Spleen (tissue), 11 donors: ENCODE measurements at regions not wholly inside any gene's neighbourhood (a gene's known extent, or its start where the extent isn't known, plus 50 kb on each side); places are given as distances from the start of the nearest gene placed in this dataset.

Experiments
- DNase-seq: peaks from one replicate; pipeline ENCODE4 v3.0.0-alpha.2; 2020
- H3K27ac ChIP-seq, 8 donors: fragments of 200-600 bp; sonication (generic) in 7 of 8; 1 replicate in 4 of 8; 2 replicates in 4 of 8; pipeline versions ENCODE4 v1.5.0 to v1.8.0; 2016 to 2021; ENCODE audit warnings: inconsistent platforms in 4 of 8, mild to moderate bottlenecking in 4 of 8, moderate library complexity in 1 of 8
- H3K27me3 ChIP-seq, 7 donors: fragments of 200-600 bp; sonication (generic) in 6 of 7; replicated peaks in 1 of 7; 1 replicate in 4 of 7; 2 replicates in 3 of 7; pipeline versions ENCODE4 v1.5.0 to v1.8.0; 2016 to 2021; ENCODE audit warnings: inconsistent platforms in 3 of 7, mild to moderate bottlenecking in 1 of 7
- H3K36me3 ChIP-seq, 6 donors: fragments of 200-600 bp; sonication (generic) in 5 of 6; 1 replicate in 4 of 6; 2 replicates in 2 of 6; pipeline versions ENCODE4 v1.5.0 to v1.8.0; 2016 to 2021; ENCODE audit warnings: inconsistent platforms in 2 of 6
- H3K4me1 ChIP-seq, 6 donors: fragments of 200-600 bp; sonication (generic) in 5 of 6; 1 replicate in 3 of 6; 2 replicates in 3 of 6; pipeline versions ENCODE4 v1.5.0 to v1.8.0; 2016 to 2021; ENCODE audit warnings: inconsistent platforms in 3 of 6
- H3K4me3 ChIP-seq, 8 donors: fragments of 200-600 bp; sonication (generic) in 7 of 8; 1 replicate in 4 of 8; 2 replicates in 4 of 8; pipeline versions ENCODE4 v1.5.0 to v1.8.0; 2016 to 2021; ENCODE audit warnings: inconsistent platforms in 4 of 8, mild to moderate bottlenecking in 4 of 8, moderate library complexity in 2 of 8
- H3K9me3 ChIP-seq, 8 donors: fragments of 200-600 bp; sonication (generic) in 7 of 8; 1 replicate in 4 of 8; 2 replicates in 4 of 8; pipeline versions ENCODE4 v1.5.0 to v1.8.0; 2016 to 2021; ENCODE audit warnings: inconsistent platforms in 4 of 8
- POLR2A ChIP-seq, 3 donors: fragments of 450-650 bp; IDR thresholded peaks; one replicate each; pipeline ENCODE4 v1.5.1; 2017; ENCODE audit warnings: antibody characterized with exemption in 3 of 3, mild to moderate bottlenecking in 1 of 3
- POLR2AphosphoS5 ChIP-seq, 3 donors: sonication (generic); formaldehyde crosslinking; IDR thresholded peaks; one replicate each; pipeline ENCODE4 v1.5.1; 2017; ENCODE audit warnings: antibody characterized with exemption in 3 of 3
- WGBS, 5 donors: extraction: QIAGEN DNeasy Blood & Tissue Kit in 3 of 5; methylation state at CpG; one replicate each; pipeline versions ENCODE4 v1.1.5 to v1.1.7; 2013 to 2018; 5-methylcytosine and 5-hydroxymethylcytosine counted together
- intact Hi-C: fragments of 100-400 bp; cut with DNase I; formaldehyde crosslinking; loops from one replicate; pipeline ENCODE4 v1.15.0; 2023; ENCODE audit warnings: low total_unique reads
- TF ChIP-seq, protein P1 (sequence below), 11 experiments: fragments of 200-600 bp in 7 of 11; fragments of 450-650 bp in 4 of 11; sonication (generic) in 4 of 11; IDR thresholded peaks in 8 of 11; conservative IDR thresholded peaks in 3 of 11; 1 replicate in 7 of 11; 2 replicates in 4 of 11; pipeline versions ENCODE4 v1.4.0 to v1.8.0; 2016 to 2021; ENCODE audit warnings: antibody characterized with exemption in 11 of 11, inconsistent platforms in 4 of 11, mild to moderate bottlenecking in 1 of 11
- donor health status: healthy with polysubstance abuse.
- donor health status: DM: no; HTN: no; CAD: no; lungs with moderate emphysema.
- donor health status: DM: no; HTN: no; CAD: no.
- donor health status: Bipolar disorder and iron deficiency.
- donor health status: healthy.
- donor health status: DM: no; HTN: no; CAD: no.
- donor health status: DM: yes; HTN: yes; CAD: no.

DNA sequence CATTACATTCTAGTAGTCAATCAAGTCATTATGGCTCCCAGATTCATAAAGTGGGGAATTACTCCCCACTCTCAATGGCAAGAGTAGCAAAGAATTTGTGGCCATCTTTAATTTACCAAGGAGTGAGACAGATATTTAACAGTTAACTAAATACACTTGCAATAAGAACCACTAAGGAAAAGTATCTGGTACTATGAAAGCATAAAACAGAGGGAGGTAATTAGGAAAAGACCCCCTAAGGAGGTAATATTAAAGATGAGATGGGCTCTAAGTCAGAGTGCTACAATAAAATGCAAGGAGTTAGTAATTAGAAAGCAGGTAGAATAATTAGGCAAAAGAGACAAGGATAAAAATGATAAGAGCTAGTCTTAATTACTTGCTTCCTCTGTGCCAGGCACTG is 301.9 kb downstream of the CHL1 start:
- Histone ChIP-seq H3K9me3 (no peaks in the 10 kb centered on the region), H3K4me3 (no peak overlapping the region), H3K27me3 (no peaks in the 10 kb centered on the region), H3K27ac (no peak overlapping the region), H3K4me1 (no peaks in the 10 kb centered on the region), H3K36me3 (no peaks in the 10 kb centered on the region)
- DNase-seq = no peak
- intact Hi-C loops = no loop called here
- TF ChIP-seq POLR2AphosphoS5 (IDR thresholded peaks at IDR 0.05) (no peak), POLR2A (IDR thresholded peaks at IDR 0.05) (no peak)
- TF ChIP-seq, protein P1, sequence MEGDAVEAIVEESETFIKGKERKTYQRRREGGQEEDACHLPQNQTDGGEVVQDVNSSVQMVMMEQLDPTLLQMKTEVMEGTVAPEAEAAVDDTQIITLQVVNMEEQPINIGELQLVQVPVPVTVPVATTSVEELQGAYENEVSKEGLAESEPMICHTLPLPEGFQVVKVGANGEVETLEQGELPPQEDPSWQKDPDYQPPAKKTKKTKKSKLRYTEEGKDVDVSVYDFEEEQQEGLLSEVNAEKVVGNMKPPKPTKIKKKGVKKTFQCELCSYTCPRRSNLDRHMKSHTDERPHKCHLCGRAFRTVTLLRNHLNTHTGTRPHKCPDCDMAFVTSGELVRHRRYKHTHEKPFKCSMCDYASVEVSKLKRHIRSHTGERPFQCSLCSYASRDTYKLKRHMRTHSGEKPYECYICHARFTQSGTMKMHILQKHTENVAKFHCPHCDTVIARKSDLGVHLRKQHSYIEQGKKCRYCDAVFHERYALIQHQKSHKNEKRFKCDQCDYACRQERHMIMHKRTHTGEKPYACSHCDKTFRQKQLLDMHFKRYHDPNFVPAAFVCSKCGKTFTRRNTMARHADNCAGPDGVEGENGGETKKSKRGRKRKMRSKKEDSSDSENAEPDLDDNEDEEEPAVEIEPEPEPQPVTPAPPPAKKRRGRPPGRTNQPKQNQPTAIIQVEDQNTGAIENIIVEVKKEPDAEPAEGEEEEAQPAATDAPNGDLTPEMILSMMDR (IDR thresholded peaks at IDR 0.05 in 8 of 11, conservative IDR thresholded peaks at IDR 0.05 in 3 of 11) = no peak

DNA sequence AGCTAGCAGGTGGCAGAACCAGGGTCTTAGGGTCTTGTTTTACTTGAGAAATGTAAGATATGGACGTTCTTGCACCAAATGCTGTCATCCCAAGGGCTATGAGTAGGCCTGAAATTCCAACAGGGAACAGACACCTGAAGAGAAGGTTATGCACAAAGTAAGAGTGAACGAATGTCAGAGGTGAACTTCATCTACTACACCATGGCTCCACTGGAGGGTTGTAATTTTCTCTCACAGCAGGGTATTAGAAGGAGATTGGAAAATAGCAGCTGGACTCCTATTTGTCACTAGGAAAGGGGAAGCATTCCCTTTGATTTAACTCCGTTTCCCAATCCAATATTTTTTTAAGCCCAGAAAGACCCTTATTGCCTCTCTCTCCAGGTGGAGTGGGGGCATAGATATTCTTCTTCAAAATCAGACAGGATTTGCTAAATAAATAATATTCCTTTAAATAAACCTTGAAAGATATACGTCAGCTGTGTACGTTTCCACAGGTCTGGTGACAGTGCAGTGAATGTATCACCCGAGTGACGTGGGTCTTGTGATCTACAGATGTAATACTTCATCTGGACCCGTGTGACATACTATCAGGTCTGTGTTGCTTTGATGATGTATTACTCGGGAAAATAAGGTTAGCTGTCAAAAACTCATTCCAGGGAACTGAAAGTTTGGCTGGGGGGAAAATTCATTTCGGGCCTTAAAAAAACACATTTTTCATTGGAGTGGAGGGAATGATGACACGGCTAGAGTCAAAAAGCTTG is 302.6 kb downstream of the CHL1 start:
- no peak overlapping the region for H3K27ac ChIP-seq
- H3K36me3 ChIP-seq = no peaks in the 10 kb centered on the region
- WGBS, 5 donors = 77 to 86% (median 84%) methylated on average over 11 of the region's 11 CpGs
- no peak overlapping the region for H3K4me3 ChIP-seq
- intact Hi-C loops = no loop called here
- no peaks in the 10 kb centered on the region for H3K4me1 ChIP-seq
- DNase-seq = no peak
- TF ChIP-seq, protein P1 (IDR thresholded peaks at IDR 0.05 in 8 of 11, conservative IDR thresholded peaks at IDR 0.05 in 3 of 11) = no peak
- no peak for TF ChIP-seq POLR2AphosphoS5 (IDR thresholded peaks at IDR 0.05)
- no peak for TF ChIP-seq POLR2A (IDR thresholded peaks at IDR 0.05)
- no peaks in the 10 kb centered on the region for H3K27me3 ChIP-seq
- H3K9me3 ChIP-seq = no peaks in the 10 kb centered on the region

DNA sequence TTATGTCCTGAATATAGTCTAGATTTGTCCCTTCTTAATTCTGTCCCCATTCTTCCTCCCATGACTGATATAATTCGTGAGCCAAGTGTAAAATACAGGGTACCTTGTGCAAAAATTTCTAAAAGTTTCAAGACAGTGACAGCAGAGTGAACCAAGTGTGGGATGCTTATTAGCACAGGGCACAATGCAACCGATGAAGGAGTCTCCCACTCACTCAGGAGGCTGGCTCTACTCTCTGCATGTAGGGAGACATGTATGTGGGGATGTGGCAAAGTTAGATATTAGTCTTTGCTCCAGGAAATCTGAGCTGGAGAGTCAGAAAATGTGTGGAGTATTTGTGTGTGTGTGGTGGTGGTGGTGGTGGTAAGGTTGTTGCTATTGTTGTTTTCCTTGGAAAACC is 305.9 kb downstream of the CHL1 start:
- Histone ChIP-seq H3K4me1 (no peaks in the 10 kb centered on the region), H3K27ac (no peak overlapping the region), H3K27me3 (no peaks in the 10 kb centered on the region), H3K36me3 (no peaks in the 10 kb centered on the region), H3K4me3 (no peak overlapping the region), H3K9me3 (peaks cover 0 to 15% (median 6%) of the 10 kb centered on the region in 8 donors)
- intact Hi-C loops = no loop called here
- 57 to 68% (median 62%) methylated on average over 2 of the region's 2 CpGs for WGBS, 5 donors
- DNase-seq = no peak
- TF ChIP-seq, protein P1 (IDR thresholded peaks at IDR 0.05 in 8 of 11, conservative IDR thresholded peaks at IDR 0.05 in 3 of 11) = no peak

DNA sequence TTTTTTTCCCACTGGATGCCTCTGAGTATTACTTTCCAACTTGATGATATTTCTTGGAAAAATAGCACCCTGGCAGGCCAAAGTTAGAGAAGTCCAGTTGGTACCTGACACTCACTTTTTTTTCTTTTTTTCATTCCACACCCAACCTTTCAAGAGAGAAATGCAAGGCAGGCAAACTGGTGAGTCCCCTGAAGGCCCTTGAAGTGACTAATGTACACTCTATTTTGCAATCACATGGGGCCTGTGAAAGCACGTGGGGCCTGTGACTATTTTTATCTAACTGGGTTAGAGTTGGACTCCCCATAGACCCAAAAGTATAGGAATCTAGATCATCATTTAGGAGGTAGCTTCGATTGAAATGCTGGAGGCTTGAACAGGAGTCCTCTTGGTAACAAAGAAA is 316.7 kb downstream of the CHL1 start:
- H3K9me3 ChIP-seq = peaks cover 0 to 15% (median 8%) of the 10 kb centered on the region in 8 donors
- no peaks in the 10 kb centered on the region for H3K27me3 ChIP-seq
- no peaks in the 10 kb centered on the region for H3K4me1 ChIP-seq
- no peak for DNase-seq
- 45 to 56% (median 47%) methylated on average over 2 of the region's 2 CpGs for WGBS, 5 donors
- intact Hi-C loops = no loop called here
- H3K27ac ChIP-seq = no peak overlapping the region
- no peaks in the 10 kb centered on the region for H3K36me3 ChIP-seq
- TF ChIP-seq POLR2AphosphoS5 (IDR thresholded peaks at IDR 0.05) (no peak), POLR2A (IDR thresholded peaks at IDR 0.05) (no peak)
- TF ChIP-seq, protein P1 (IDR thresholded peaks at IDR 0.05 in 8 of 11, conservative IDR thresholded peaks at IDR 0.05 in 3 of 11) = no peak
- H3K4me3 ChIP-seq = no peak overlapping the region
